ENCODE measurements at regions not wholly inside any gene's neighbourhood (a gene's known extent, or its start where the extent isn't known, plus 50 kb on each side); places are given as distances from the start of the nearest gene placed in this dataset.

- TF ChIP-seq CTCF (IDR thresholded peaks at IDR 0.05; ENCODE audit: insufficient read depth, low read length, missing control alignments): no peak
- H3K4me3 ChIP-seq (ENCODE audit: low read depth, low read length): no peak overlapping the region
- ChIA-PET POLR2A (no interaction called here), CTCF (no interaction called here)
- DNase-seq (ENCODE audit: low read depth, low spot score): no peak
These were observed 370.4 kb downstream of the SOCS6 start for GRCh38 chr18:70659036-70659925.

GRCh38 chr18:70653671-70654070 is 364.8 kb downstream of the SOCS6 start:
- POLR2A ChIA-PET: no interaction called here
- CTCF ChIA-PET: no interaction called here
- DNase-seq (ENCODE audit: low read depth, low spot score): no peak
- TF ChIP-seq CTCF (IDR thresholded peaks at IDR 0.05; ENCODE audit: insufficient read depth, low read length, missing control alignments): no peak
- no peak overlapping the region for H3K4me3 ChIP-seq (ENCODE audit: low read depth, low read length)

GRCh38 chr18:70650878-70651277 is 362.0 kb downstream of the SOCS6 start:
- POLR2A ChIA-PET: no interaction called here
- no peak for DNase-seq (ENCODE audit: low read depth, low spot score)
- H3K4me3 ChIP-seq (ENCODE audit: low read depth, low read length): no peak overlapping the region
- CTCF ChIA-PET: no interaction called here
- no peak for TF ChIP-seq CTCF (IDR thresholded peaks at IDR 0.05; ENCODE audit: insufficient read depth, low read length, missing control alignments)

GRCh38 chr18:70649683-70650082 is 360.8 kb downstream of the SOCS6 start:
- ChIA-PET CTCF (no interaction called here), POLR2A (no interaction called here)
- no peak for DNase-seq (ENCODE audit: low read depth, low spot score)
- no peak overlapping the region for H3K4me3 ChIP-seq (ENCODE audit: low read depth, low read length)
- no peak for TF ChIP-seq CTCF (IDR thresholded peaks at IDR 0.05; ENCODE audit: insufficient read depth, low read length, missing control alignments)

- H3K4me3 ChIP-seq (ENCODE audit: low read depth, low read length): no peak overlapping the region
- no peak for DNase-seq (ENCODE audit: low read depth, low spot score)
- no peak for TF ChIP-seq CTCF (IDR thresholded peaks at IDR 0.05; ENCODE audit: insufficient read depth, low read length, missing control alignments)
- CTCF ChIA-PET: no interaction called here
- POLR2A ChIA-PET: no interaction called here
These were observed 357.1 kb downstream of the SOCS6 start for GRCh38 chr18:70645971-70646370.

GRCh38 chr18:70643812-70644211 is 355.0 kb downstream of the SOCS6 start:
- CTCF ChIA-PET: no interaction called here
- DNase-seq (ENCODE audit: low read depth, low spot score): no peak
- no peak for TF ChIP-seq CTCF (IDR thresholded peaks at IDR 0.05; ENCODE audit: insufficient read depth, low read length, missing control alignments)
- POLR2A ChIA-PET: no interaction called here
- H3K4me3 ChIP-seq (ENCODE audit: low read depth, low read length): no peak overlapping the region

All from AG04449 (cell line).